ENCODE measurements at regions not wholly inside any gene's neighbourhood (a gene's known extent, or its start where the extent isn't known, plus 50 kb on each side); places are given as distances from the start of the nearest gene placed in this dataset.

DNA sequence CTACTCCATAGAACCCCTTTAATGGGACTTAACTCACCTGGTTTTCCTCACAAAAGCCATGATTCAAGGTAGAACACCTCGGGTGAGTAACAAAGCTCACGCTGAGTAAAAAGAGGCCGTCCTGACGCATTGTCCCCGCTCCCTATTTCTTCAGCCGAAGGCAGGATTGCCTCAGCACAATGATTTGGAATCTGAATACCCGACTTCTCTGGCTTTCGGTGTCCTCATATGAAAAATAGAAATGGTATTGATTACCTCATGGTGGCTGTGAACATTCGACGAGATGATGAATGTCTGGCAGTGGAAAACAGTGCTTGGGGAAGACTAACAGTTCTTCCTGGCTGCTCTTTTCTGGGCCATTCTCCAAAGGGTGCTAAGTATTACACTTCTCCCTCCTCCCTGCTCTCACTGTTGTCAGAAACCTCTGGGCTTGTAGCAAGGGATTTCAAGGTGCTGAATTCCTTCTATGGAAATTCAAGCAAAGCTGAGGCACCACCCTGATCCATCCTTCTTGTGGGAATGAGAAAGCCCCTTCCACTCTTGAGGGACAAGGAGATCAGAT lies 148.3 kb downstream of the C1orf94 start:
- DNase-seq (ENCODE audit: extremely low spot score, insufficient read length, low read depth), result no peak
- no peak for FAIRE-seq

DNA sequence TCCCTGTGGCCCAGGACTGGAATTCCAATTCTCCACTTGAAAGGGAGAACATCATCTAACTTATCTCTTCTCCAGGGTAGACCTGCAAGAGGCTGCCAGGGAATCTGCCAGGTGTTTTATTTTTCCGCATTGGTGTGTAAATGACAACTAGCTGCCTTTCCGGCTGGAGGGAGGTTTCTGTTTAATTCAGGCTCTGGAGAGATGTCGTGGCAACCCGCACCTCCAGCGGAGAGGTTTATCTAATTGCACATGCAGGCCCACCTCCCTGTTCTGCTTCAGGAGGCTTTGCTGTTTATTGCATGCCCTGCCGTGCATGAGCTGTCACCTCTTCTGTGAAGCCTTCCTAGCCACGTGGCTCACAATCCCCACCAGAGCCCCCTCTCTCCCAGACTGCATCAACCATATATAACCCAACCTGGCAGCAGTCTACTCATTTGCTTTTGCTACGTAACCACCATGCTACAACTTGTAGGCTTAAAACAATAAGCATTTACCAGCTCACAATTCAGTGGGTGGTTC lies 151.6 kb downstream of the C1orf94 start:
- DNase-seq (ENCODE audit: extremely low spot score, insufficient read length, low read depth) (no peak), FAIRE-seq (no peak)

DNA sequence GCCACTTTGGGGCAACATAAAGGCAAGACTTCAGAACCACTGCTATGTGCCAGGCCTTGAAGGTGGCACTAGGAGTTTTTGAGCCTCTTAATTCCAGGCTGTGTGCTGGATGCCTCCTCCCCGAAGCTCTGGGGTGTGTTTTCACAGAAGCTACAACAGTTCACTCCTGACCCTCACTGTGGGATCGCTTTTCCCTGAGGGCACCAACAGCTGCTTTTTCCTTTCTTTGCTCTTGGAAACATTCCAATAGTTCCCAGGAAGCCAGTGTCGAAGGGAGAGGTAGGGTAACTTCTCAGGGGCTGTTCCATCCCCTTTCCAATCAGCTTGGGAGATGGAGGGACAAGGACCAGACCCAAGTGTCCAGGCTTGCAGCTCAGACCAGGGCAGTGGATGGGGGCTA lies 153.4 kb downstream of the C1orf94 start:
- no peak for DNase-seq (ENCODE audit: extremely low spot score, insufficient read length, low read depth)
- FAIRE-seq, result no peak

DNA sequence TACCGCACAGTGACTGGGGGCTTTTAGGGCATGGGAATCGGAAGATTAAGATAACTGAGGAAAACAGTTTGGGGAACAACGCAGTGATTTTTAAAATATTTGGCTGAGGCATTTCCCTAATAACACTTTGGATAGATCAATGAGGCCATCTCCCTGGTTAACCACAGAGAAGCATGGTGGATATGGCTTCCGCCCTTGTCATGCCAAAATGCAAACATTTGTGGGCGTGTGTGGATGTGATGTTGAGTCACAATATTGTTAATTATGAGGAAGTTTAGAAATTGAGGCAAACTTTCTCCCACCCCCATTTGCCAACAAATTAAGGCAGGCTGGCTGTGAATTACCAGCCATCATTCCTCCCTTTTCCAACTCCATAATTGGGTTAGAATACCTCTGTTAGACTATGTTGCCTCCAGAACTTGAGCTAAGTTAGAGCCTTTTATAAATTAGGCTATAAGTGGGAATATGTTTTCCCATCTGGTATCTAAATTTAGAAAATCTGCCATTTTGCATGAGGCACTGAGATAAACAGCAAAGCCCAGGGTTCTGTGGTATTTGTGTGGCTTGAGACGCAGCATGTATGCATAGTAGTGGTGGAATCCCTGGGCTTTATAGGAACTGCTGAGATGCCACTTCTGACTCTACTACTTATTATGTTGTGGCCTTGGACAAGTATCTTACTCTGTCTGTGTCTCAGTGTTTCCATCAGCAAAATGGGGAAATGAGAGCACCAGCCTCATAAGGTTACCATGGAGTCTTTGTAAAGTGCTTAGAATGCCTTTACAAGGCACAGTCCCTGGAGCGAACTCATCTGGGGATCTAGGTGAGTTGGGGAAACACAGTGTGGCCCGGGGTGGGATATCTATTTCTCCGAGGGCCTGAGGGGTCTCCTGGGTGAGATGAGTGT lies 154.6 kb downstream of the C1orf94 start:
- DNase-seq (ENCODE audit: extremely low spot score, insufficient read length, low read depth) (no peak), FAIRE-seq (no peak)

DNA sequence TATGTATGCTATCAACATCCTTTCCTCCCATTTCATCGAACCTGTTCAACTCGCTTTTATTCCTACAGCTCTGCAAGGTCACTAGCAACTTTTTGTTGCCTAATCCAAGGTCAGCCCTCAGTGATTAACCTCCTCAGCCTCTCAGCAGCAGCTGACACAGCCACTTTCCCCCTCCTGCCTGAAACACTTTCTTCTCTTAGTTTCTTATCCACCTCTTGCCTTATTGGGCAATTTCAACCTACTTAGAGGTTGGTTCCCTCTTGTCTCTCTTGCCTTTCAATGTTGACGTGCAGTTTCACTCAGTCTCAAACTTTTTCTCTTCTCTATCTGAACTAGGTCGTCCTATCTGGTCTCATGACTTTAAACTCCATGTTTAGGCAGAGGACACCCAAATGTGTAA lies 156.3 kb downstream of the C1orf94 start:
- DNase-seq (ENCODE audit: extremely low spot score, insufficient read length, low read depth) (no peak), FAIRE-seq (no peak)

DNA sequence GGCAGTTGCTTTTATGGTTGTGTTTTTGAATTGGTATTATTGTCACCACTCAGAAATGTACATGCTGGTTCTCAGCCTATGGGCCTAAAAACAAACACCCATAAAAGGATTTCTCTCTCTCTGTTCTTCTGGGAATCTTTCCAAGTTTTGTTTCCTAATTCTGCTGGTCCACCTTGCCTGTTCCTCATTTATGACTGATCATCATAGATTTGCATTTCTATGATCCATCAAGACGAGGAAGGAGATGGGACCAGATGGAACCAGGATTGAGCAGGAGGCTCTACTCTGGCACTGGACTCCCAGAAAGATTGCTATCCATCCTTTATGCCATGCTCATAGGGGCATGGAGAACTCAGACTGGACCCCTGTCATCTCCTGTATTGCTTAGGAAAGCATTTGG lies 162.2 kb downstream of the C1orf94 start:
- FAIRE-seq (no peak), DNase-seq (ENCODE audit: extremely low spot score, insufficient read length, low read depth) (no peak)

DNA sequence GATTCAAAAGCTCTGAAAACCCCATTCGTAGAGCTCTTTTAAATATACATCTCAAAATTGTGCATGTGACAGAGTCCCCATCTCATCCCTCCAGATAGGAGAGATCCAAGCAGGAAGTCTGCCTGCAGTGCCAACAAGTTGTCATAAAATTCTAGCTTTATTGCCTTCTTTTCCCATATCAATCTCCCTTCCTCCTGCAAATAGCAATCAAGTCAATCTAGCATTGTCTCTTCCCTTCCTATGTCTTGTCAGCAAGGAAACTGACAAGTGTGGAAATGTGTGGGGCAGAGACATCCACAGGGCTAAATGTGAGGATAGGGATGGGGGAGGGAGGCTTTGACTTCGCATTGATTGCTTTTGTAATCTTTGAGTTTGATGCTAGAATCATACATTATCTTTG lies 165.2 kb downstream of the C1orf94 start:
- DNase-seq (ENCODE audit: extremely low spot score, insufficient read length, low read depth), result no peak
- no peak for FAIRE-seq

DNA sequence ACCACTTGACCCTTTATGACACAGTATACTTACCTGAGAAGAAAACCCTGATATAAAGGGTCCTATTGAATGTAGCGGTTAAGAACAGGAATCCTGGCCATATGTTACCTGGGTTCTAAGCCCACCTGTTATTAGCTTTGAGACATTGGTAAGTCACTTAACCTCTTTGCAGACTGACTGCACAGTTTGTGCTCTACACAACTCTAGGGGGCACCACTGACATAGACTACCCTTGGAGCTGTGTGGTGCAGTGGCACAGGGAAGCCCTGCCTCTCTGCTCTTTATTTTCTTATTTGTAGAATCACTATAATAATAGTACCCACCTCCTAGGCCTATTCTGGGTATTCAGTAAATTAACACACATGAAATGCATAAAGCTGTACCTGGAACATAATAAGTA lies 165.6 kb downstream of the C1orf94 start:
- FAIRE-seq, result no peak
- no peak for DNase-seq (ENCODE audit: extremely low spot score, insufficient read length, low read depth)

DNA sequence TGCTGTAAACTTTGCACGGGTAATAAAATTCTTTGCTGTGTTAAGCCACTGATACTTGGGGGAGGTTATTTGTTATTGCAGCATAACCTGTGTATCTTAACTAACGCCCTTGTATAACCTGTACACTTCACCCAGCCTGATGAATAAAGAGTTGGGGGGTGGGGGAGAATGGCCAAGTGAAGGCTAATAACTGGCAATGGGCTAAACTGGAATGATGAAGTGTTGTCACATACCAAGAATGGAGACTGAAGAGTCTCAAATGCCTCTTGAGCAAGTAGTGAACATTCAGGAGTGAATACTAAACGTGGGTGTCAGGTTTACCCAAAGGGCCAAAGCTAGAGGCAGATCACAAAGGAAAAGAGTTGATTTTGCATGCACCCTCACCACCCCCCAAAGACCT lies 169.4 kb downstream of the C1orf94 start:
- FAIRE-seq, result no peak

DNA sequence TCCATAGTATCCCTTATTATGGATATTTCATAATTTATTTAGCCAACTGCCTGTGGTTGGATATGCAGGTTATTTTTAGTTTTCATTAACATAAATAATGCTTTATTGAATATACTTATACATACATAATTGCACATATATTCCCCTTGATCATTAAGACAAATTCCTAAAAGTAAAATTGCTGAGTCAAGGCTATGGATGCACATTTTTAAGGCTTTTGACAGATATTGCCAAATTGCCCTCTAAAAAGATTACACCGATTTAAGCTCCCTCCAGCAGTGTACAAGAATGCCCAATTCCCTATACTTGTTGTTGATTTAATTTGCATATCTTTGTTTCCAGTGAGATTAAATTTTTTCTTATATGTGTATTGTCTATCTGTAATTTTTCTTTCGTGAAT lies 176.7 kb downstream of the C1orf94 start:
- DNase-seq (ENCODE audit: extremely low spot score, insufficient read length, low read depth) (no peak), FAIRE-seq (no peak)

More for the DNA sequence above, 169.4 kb downstream of the C1orf94 start:
- DNase-seq (ENCODE audit: extremely low spot score, insufficient read length, low read depth), result no peak

DNA sequence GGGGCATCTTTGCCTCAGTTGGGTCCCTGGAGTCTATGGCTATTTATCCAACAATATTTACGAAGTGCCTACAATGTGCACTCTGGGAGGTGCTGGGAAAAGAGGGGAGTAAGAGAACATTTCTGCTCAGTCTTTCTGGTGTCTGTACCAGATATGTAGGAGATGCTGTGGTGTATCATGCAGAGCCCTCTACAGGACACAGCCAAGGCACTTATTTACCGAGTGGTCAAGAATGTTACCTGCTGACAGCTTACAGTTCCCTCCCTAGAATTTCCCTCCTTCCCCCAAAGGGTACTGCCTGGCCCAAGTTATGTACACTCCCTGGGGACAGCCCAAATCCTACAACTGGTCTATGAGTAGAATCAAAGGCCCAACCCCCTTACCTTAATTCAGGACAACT lies 177.7 kb downstream of the C1orf94 start:
- no peak for DNase-seq (ENCODE audit: extremely low spot score, insufficient read length, low read depth)
- no peak for FAIRE-seq

DNA sequence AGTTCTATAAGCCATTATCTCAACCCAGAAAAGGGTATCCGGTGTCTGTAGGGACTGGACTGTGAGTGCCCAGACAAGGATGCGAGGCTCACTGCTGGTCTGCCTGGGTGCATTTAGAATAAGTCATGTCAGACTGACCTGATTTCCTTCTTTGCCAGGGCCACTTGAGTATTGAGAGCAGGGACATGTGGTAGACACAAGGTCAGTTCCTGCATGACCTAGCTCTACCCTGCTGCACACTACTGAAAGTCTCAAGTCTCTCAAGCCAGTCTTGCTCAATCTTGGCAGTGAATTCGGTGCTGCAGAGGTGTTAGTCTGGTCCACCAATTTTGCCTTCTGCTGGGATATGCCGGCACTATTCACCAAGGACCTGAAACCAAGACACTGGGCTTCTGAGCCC lies 180.1 kb downstream of the C1orf94 start:
- DNase-seq (ENCODE audit: extremely low spot score, insufficient read length, low read depth), result no peak
- FAIRE-seq, result no peak

DNA sequence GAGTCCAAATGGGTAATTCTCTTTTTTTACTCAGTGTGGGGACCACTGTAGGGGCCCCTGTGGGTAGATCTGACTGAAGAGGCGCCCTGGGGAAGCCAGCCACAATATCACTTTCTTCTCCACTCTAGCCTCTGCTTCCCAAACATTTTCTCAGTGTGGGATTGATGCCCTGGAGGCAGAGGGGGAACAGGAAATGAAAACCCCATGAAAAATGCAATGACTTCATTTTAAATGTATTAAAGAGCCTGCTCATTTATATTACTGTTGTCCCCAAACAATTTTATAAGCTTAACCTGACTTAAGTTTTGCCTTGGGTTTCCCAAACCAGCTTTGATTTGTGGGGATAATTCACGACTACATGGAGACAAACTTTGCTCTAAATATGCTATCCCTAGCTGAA lies 181.9 kb downstream of the C1orf94 start:
- FAIRE-seq (no peak), DNase-seq (ENCODE audit: extremely low spot score, insufficient read length, low read depth) (no peak)

DNA sequence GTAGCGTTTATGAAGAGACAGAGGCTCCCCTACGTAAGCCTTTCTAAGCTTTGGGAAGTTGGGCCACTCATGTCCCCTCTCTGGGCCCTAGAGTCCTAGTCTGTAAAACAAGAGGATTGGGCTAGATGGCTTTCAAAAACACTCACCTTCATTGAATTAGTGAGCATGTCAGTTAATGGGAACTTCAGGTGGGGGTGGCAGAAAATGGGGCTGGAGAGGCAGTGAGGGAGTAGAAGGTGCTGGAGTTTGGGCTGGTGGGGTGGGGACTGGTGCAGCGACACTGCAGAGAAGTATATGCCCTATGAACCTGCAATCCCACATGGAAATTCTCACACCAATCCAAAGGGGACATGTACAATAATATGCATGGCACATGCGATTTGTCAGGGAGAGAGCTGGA lies 182.7 kb downstream of the C1orf94 start:
- FAIRE-seq (no peak), DNase-seq (ENCODE audit: extremely low spot score, insufficient read length, low read depth) (no peak)

DNA sequence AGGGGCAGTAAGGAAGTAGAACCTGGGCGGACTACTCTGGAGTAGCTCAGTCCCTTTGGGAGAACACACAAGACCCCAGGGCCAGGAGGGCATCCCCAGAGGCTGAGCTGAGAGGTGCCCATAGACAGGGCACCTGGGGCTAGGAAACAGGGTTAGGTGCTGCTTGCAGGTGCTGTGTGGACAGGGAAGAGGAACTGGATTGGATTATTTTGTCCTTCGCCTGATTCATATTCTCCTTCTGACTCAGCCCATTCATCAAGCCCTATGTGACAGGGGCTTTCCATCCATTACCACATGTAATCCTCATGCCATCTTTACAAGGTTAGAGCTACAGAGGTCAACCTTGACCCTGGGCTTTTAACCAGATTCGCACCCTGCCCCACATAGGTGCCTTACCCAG lies 183.9 kb downstream of the C1orf94 start:
- FAIRE-seq, result no peak
- DNase-seq (ENCODE audit: extremely low spot score, insufficient read length, low read depth), result no peak

DNA sequence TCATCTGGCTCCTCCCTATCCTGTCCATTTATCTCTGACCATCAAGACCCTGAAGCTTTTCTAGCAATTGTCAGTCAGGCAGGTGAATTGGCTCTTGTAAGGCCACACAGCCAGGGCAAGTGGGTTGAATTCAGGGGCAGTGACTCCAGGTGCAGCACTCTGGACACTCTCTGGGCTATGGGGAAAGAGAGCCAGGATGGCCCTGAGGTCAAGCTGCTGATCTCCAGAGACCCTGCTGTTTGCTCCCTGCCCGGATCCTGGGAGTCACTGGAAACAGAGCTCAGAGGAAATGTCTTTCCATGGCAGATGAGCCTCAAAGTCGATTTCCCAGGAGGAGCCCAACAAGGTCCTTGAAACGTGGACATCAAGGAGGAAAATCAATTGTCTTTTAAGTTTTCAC lies 184.4 kb downstream of the C1orf94 start:
- FAIRE-seq (no peak), DNase-seq (ENCODE audit: extremely low spot score, insufficient read length, low read depth) (no peak)

DNA sequence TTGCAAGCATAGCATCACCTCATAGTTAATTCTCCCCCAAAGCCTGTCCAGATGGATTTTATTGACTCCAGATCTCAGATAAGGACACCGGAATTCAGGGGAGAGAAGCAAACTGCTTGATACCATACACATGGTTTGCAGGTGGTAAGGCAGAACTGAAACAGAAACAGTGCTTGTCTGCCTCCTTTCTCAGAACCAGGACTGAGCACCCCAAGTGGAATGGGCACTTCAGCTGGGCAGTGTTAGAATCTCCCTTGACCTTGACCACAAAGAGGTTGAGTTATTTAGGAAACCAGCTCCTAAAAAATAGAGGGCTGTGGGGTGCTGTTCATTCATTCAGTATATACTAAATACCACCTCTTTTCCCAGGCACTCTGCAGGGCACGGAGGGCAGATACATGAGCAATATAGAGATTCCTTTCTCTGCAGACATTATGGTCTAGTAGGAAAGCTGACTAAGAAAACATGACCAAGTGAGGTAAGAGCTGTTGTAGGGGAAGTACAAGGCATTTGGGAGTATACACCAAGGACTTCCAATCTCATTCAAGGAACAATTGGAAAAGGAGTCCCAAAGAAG lies 185.2 kb downstream of the C1orf94 start:
- no peak for DNase-seq (ENCODE audit: extremely low spot score, insufficient read length, low read depth)
- FAIRE-seq, result peak; percentile 58

DNA sequence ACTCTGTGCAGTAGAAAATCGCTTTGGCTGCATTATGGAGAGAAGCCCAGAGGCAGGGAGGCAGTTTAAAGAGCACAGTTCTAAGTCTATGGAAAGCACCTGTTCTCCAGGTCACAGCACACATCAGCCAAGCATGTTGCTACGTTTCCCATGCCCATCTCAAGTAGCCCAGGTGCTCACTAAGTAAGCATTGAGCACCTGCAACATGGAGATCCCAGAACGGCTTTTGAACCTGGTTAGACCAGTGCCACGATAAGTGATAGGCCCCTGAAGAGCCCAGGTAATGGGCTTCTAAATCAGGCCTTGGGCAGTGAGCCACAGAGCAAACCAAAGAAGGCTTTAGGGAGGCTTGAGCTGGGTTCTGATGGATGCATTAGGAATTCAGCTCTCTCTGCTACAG lies 186.2 kb downstream of the C1orf94 start:
- DNase-seq (ENCODE audit: extremely low spot score, insufficient read length, low read depth), result no peak
- FAIRE-seq, result no peak

DNA sequence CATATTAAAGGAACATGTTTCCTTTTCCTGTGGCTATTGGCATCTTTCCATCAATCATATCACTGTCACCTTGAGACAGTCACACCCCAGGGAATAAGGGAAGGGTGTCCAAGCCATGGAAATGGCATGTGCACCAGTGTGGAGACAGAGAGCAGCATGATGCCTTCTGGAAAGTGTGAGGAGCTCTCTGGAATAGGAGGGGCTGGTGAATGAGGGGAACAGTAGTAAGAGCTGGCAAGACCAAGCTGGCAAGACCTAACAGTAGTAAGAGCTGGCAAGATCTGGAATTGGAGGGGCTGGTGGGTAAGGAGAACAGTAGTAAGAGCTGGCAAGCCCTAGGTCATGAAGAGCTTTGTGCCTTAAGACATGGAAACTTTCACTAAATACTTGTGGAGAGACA lies 186.7 kb downstream of the C1orf94 start:
- DNase-seq (ENCODE audit: extremely low spot score, insufficient read length, low read depth) (no peak), FAIRE-seq (no peak)

DNA sequence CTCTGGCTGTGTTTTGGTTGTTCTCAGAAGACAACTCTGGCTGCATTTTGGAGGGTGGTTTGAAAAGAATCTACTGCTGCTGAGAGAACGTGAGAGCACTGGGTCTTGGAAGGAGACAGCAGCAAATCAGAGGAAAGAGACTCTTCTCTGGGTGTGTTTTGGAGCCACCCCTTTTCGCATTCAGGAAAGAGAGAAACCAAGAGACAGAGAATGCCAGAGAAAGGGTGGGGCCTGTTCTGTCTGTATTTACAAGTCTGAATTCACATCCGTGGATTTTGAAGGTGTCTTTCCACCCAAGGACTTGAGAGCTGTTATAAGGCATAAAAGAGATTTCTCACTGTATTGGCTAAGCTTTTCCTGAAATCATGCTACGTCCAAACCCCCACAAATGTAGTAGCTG lies 187.2 kb downstream of the C1orf94 start:
- DNase-seq (ENCODE audit: extremely low spot score, insufficient read length, low read depth) (no peak), FAIRE-seq (no peak)

DNA sequence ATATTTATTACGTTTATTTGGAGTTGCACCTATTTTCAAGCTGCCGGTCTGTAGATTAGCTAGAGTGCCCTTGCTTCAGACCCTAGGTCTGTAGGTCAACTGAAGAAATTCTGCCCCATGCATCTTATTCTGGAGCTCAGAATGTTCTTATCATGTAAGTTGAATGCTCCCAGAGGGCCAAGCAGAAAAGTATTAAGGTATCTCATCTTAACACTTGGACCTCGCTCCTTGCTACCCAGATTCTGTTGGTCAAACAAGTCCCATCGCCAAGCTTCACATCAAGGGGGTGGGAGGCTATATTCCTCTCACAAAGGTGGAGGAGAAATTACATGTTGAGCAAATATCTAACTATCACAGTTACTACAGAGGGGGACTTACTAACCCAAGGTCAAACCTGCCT lies 187.7 kb downstream of the C1orf94 start:
- DNase-seq (ENCODE audit: extremely low spot score, insufficient read length, low read depth), result no peak
- no peak for FAIRE-seq
